CD4-positive, alpha-beta T cell treated with Interleukin-6 for 4 hours (primary cell): ENCODE measurements at regions not wholly inside any gene's neighbourhood (a gene's known extent, or its start where the extent isn't known, plus 50 kb on each side); places are given as distances from the start of the nearest gene placed in this dataset.

Experiments
- DNase-seq: peaks from one replicate; pipeline ENCODE4 v3.0.0-alpha.2; 2020; ENCODE audit warnings: mixed read lengths

GRCh38 chr3:70789878-70790277 is 477.4 kb upstream of the MDFIC2 start:
- DNase-seq: no peak

GRCh38 chr3:70780790-70781189 is 468.4 kb upstream of the MDFIC2 start:
- no peak for DNase-seq

DNA sequence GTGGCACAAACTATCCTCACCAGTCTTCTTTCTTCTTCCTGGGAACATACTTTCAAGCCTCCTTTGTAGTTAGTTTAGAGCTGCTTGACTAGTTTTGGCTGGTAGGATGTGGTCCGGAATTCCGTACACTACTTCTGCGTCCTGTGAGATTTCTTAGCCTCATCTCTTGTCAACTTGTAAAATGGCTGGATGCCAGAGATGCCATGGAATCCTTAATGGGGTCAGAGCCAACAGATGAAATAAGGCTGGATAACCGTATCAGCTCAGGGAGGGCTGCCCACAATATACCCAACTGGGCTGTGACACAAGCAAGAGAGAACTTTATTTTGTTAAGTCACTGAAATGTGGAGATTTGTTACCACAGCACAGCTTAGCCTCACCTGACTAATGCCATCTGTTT is 466.9 kb upstream of the MDFIC2 start:
- no peak for DNase-seq

GRCh38 chr3:70776081-70776480 is 463.6 kb upstream of the MDFIC2 start:
- DNase-seq: no peak

DNA sequence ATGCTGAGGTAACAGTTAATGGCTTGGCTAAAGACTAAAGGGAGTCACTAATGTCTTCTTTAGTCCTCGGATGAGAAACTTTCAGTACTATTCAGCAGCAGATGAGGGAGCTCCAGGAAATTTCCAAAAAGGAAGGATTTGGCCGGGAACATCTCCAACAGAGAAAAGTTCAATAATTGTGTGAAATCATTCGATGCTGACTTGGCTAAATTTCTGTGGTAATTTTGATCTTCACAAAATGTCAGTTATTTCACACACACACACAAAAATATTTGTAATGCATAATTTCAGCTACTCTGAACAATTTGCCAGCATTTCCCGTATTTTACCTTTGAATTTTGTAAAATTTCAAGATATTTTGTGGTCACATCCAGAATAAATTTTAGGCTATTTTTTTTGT is 462.8 kb upstream of the MDFIC2 start:
- no peak for DNase-seq

DNA sequence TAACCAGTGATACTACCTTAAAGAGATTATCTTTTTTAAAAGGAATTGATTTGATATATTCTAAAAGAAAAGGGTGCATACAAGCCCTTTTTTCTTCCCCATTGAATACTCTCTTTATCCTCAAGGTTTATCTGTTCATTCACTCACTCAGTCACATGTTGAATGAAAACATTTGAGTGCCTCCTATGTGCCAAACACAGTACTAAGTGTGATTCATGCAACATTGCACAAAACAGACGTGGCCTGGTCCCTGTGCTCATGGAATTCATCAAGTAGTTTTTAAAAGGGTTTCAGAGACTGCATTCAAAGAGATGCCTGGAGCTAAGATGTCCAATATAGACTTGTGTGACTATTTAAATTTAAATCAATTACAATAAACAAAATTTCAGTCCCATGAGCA is 462.2 kb upstream of the MDFIC2 start:
- DNase-seq: no peak

- DNase-seq: no peak
These were observed 459.1 kb upstream of the MDFIC2 start for GRCh38 chr3:70771426-70772147.

- DNase-seq: no peak
These were observed 458.2 kb upstream of the MDFIC2 start for GRCh38 chr3:70770650-70771049.

DNA sequence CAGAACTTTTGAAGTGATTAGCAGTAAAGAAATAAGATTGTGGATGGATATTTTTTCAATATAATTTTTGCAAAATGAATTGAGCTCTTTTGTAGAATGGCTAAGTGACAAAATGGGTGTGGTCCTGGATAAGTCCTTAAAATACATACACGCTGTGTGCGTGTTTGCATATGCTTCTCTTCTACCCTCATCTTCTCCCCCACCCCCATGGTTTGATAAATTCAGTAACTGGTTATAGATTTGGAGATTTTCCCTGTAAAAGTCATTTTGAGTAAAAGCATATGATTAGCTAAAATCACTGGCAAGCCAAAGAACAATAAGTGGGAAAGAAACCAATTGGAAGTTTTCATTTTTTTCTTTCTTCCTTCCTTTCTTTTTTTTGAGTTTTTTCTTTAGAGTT is 453.9 kb upstream of the MDFIC2 start:
- DNase-seq: no peak

GRCh38 chr3:70763894-70764293 is 451.5 kb upstream of the MDFIC2 start:
- no peak for DNase-seq

DNA sequence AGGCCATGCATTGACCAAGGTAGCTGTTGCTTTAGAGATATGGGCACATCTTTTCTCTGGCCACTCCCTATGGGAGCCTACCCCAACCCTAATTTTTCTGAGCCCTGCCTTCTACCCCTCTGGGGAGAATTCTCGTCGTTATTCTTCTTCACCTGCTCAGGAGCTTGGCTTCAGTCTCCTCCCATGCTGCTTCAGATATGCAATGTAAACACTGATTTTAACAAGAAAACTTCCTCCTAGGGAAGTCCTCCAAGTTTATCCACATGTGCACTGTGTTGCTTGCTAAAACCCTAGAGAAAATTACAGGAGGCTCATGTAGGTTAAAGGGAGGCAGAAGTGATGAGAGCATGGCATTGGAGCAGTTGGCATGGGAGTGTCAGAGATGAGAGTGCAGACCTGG is 445.2 kb upstream of the MDFIC2 start:
- no peak for DNase-seq

DNA sequence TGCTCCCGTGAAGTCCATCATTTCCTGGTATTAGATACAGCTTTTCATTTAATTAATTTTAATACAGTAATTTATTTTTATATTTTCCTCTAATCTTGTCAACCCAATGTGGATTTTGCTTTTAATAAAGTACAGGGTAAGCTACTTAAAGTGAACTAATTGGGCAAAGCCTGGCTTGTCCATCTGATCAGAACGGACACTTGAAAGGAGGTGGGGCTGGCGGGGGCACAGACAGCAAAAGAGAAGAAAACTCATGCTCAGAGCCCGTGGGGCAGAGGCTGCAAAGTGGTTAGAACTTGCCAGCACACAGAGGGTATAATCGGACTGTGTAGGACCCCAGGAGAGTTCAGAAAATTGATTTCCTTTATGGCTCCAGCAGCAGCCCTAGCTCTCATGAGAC is 443.1 kb upstream of the MDFIC2 start:
- DNase-seq: no peak

DNA sequence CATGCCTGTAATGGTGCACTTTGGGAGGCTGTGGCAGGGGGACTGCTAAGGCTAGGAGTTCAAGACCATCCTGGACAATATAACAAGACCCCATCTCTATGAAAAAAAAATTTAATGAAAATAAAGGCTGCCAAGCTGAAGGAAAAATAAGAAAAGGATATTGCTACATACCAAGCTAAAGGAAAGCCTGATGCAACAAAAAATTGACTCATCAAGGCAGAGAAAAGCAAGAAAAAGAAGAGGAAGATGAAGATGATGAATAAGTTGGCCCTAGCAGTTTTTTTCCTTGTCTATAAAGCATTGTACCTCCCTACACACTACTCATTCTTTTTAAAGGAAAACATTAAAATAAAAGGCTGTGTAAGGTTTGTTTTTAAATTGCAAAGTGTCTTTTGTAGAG is 441.9 kb upstream of the MDFIC2 start:
- no peak for DNase-seq

- DNase-seq: no peak
These were observed 441.1 kb upstream of the MDFIC2 start for GRCh38 chr3:70753572-70753971.

GRCh38 chr3:70752051-70752450 is 439.6 kb upstream of the MDFIC2 start:
- DNase-seq: no peak

- DNase-seq: no peak
These were observed 436.7 kb upstream of the MDFIC2 start for GRCh38 chr3:70749122-70749521.

DNA sequence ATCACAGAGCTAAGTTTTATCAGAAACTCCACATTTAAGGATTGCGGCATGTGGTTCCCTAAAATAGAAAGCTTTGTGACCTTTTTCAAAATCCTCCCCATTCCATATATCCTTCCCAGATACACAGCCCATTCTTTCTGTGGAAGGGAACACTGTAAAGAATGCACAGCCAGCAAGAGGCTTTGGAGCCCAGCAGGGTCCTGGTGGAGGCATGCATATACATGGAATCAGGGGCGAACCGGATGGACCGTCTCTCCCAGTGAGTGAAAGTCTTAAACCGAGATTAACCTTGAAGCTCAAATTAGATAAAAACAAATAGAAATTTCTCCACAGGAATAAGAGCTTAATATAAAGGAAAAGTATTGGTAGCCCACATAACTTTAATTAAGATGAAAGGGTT is 436.2 kb upstream of the MDFIC2 start:
- no peak for DNase-seq

GRCh38 chr3:70747847-70748246 is 435.4 kb upstream of the MDFIC2 start:
- DNase-seq: no peak

GRCh38 chr3:70744536-70744935 is 432.1 kb upstream of the MDFIC2 start:
- DNase-seq: no peak

GRCh38 chr3:70743754-70744153 is 431.3 kb upstream of the MDFIC2 start:
- no peak for DNase-seq

DNA sequence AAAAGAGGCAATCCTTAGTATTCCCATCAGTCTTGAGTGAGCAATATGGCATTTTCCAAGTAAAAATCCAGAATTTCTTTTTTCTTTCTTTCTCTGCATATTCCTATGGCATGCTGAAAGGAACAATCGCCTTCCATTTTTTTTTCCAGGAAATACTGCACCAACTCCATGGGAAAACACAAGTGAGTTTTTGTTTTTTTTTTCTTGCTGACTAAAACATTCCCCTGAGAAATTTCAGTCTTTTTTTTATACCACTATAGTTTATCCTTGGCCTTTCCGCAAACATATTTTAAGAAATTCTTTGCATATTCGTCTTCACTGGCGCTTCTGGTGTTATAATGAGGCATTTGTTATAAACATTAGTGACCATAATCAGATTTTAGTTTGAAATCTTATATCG is 429.6 kb upstream of the MDFIC2 start:
- DNase-seq: no peak

DNA sequence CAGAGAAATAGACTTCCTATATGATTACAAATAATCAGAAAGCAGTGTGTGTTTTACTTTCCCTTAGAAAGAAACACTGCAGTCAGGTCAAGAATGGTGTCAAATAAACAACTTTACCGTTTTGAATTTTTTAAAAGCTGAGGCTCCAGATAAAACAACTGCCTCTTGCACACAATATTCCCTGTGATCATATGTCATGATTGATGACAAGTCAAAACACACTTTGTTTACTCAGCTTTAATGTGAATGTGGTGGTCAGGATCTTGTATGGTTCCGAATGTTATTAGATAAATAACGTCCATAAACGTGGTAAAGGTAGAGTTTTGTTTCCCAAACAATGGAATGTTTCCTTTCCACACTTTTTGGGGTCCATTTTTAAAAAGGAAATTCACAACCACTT is 428.4 kb upstream of the MDFIC2 start:
- DNase-seq: no peak

DNA sequence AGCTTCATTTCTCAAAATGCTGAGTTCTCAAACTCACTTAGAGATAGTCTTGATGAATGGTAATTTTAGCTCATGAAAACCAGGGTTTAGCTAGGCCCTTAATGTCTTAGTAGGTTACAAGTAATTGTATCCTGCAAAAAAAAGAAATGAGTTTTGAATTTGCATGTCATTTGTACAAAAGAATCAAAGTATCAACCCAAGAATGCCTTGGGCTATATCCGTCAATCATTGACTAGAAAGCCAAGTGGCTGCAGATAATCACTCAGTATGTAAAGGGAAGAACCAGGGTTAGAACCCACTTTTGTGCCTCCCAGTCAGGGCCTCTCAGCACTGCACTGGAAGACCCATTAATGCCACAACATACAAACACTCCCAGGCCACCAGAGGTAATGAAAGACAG is 427.6 kb upstream of the MDFIC2 start:
- no peak for DNase-seq

GRCh38 chr3:70738291-70738681 is 425.8 kb upstream of the MDFIC2 start:
- no peak for DNase-seq

DNA sequence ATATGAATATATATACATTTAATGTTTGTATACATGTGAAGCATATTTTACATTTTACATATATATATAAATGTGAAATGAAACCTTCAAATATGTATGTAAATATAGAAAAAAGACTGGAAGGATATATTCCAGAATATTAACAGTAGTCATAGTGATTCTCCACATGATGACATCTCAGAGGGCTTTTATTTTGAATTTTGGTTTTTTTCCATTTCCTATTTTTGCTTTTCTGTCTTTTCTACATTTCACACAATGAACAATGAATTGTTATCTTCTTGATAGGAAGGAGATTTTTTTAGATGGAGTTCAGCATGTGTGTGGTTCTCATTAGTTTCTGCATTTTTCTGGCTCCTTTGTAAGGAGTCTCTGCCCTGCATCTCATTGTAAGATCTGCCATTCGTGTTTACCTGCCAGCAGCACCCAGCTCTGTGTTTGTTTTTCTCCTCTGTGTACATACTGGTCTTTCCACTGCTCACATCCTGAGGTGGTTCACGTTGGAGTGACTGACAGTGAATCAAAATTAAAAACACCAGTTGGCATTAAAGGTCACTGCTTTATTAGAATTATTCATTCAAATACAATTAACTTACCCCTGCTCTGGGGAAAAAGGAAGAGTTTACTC is 425.3 kb upstream of the MDFIC2 start:
- no peak for DNase-seq
